ENCODE measurements at regions not wholly inside any gene's neighbourhood (a gene's known extent, or its start where the extent isn't known, plus 50 kb on each side); places are given as distances from the start of the nearest gene placed in this dataset.
"Not testable (repeated sequence)": the region's sequence is repeated elsewhere in the genome, so short reads cannot be mapped to it uniquely, and the experiment has no call there.

- DNase-seq (ENCODE audit: low read depth in 1 of 2, low spot score in 1 of 2), result no peak
These were observed 95.3 kb upstream of the SNX9 start for GRCh38 chr6:157727629-157728182.

- DNase-seq (ENCODE audit: low read depth in 1 of 2, low spot score in 1 of 2), result no peak
These were observed 94.7 kb upstream of the SNX9 start for GRCh38 chr6:157728183-157728881.

GRCh38 chr6:157731221-157731620, 91.8 kb upstream of the SNX9 start:
- no peak for DNase-seq (ENCODE audit: low read depth in 1 of 2, low spot score in 1 of 2)

GRCh38 chr6:157732007-157732406, 91.0 kb upstream of the SNX9 start:
- DNase-seq (ENCODE audit: low read depth in 1 of 2, low spot score in 1 of 2), result no peak

- no peak for DNase-seq (ENCODE audit: low read depth in 1 of 2, low spot score in 1 of 2)
These were observed 90.5 kb upstream of the SNX9 start for GRCh38 chr6:157732416-157733161.

GRCh38 chr6:157736555-157736954, 86.5 kb upstream of the SNX9 start:
- DNase-seq (ENCODE audit: low read depth in 1 of 2, low spot score in 1 of 2), result not testable (repeated sequence)

GRCh38 chr6:157741321-157741947, 81.6 kb upstream of the SNX9 start:
- no peak for DNase-seq (ENCODE audit: low read depth in 1 of 2, low spot score in 1 of 2)

- DNase-seq (ENCODE audit: low read depth in 1 of 2, low spot score in 1 of 2), result no peak
These were observed 81.0 kb upstream of the SNX9 start for GRCh38 chr6:157741948-157742556.

GRCh38 chr6:157744102-157744601, 78.9 kb upstream of the SNX9 start:
- no peak for DNase-seq (ENCODE audit: low read depth in 1 of 2, low spot score in 1 of 2)

- DNase-seq (ENCODE audit: low read depth in 1 of 2, low spot score in 1 of 2), result no peak
These were observed 76.1 kb upstream of the SNX9 start for GRCh38 chr6:157746897-157747296.

- no peak for DNase-seq (ENCODE audit: low read depth in 1 of 2, low spot score in 1 of 2)
These were observed 75.7 kb upstream of the SNX9 start for GRCh38 chr6:157747370-157747769.

GRCh38 chr6:157748839-157749571, 74.0 kb upstream of the SNX9 start:
- DNase-seq (ENCODE audit: low read depth in 1 of 2, low spot score in 1 of 2), result no peak

- DNase-seq (ENCODE audit: low read depth in 1 of 2, low spot score in 1 of 2), result not testable (repeated sequence)
These were observed 72.1 kb upstream of the SNX9 start for GRCh38 chr6:157750973-157751372.

GRCh38 chr6:157751547-157752200, 71.4 kb upstream of the SNX9 start:
- no peak for DNase-seq (ENCODE audit: low read depth in 1 of 2, low spot score in 1 of 2)

- DNase-seq (ENCODE audit: low read depth in 1 of 2, low spot score in 1 of 2), result not testable (repeated sequence)
These were observed 70.2 kb upstream of the SNX9 start for GRCh38 chr6:157752879-157753278.

- DNase-seq (ENCODE audit: low read depth in 1 of 2, low spot score in 1 of 2), result no peak
These were observed 69.8 kb upstream of the SNX9 start for GRCh38 chr6:157753291-157753690.

GRCh38 chr6:157753801-157754200, 69.2 kb upstream of the SNX9 start:
- DNase-seq (ENCODE audit: low read depth in 1 of 2, low spot score in 1 of 2), result not testable (repeated sequence)

GRCh38 chr6:157754351-157754750, 68.7 kb upstream of the SNX9 start:
- DNase-seq (ENCODE audit: low read depth in 1 of 2, low spot score in 1 of 2), result no peak

GRCh38 chr6:157755032-157755745, 67.9 kb upstream of the SNX9 start:
- no peak for DNase-seq (ENCODE audit: low read depth in 1 of 2, low spot score in 1 of 2)

All from activated CD4-positive, alpha-beta T cell treated with anti-CD3 and anti-CD28 coated beads, Interleukin-2, amount 50 U/mL, for 24 hours (primary cell).